OCI-LY1 (cell line): ENCODE measurements at regions not wholly inside any gene's neighbourhood (a gene's known extent, or its start where the extent isn't known, plus 50 kb on each side); places are given as distances from the start of the nearest gene placed in this dataset.

Experiments
- H2AFZ ChIP-seq: fragments of 200-600 bp; sonication (generic), shearing (Covaris generic); 2 replicates; pipeline ENCODE4 v1.6.0; 2014; ENCODE audit warnings: antibody characterized with exemption, mild to moderate bottlenecking, low read length
- H3F3A ChIP-seq: fragments of 200-600 bp; sonication (generic), shearing (Covaris generic); 2 replicates; pipeline ENCODE4 v1.6.0; 2014; ENCODE audit warnings: mild to moderate bottlenecking, antibody characterized with exemption, low read length, moderate library complexity; ENCODE audit not compliant: insufficient read depth
- H3K27ac ChIP-seq: fragments of 200-600 bp; sonication (generic); 2 replicates; pipeline ENCODE4 v1.5.1; 2014; ENCODE audit warnings: low read length, mixed run types, mild to moderate bottlenecking, low read depth; ENCODE audit not compliant: poor library complexity, severe bottlenecking
- H3K27me3 ChIP-seq: fragments of 200-600 bp; sonication (generic); 2 replicates; pipeline ENCODE4 v1.6.0; 2014; ENCODE audit warnings: antibody characterized with exemption, mild to moderate bottlenecking, low read length, moderate library complexity; ENCODE audit not compliant: insufficient read depth
- H3K36me3 ChIP-seq: fragments of 200-600 bp; sonication (generic); 2 replicates; pipeline ENCODE4 v1.6.1; 2014; ENCODE audit warnings: mild to moderate bottlenecking, antibody characterized with exemption, low read length, moderate library complexity, mixed read lengths; ENCODE audit not compliant: insufficient read depth
- H3K4me1 ChIP-seq: fragments of 200-600 bp; sonication (generic); 2 replicates; pipeline ENCODE4 v1.5.1; 2014; ENCODE audit warnings: mild to moderate bottlenecking, low read length, moderate library complexity; ENCODE audit not compliant: insufficient read depth, severe bottlenecking
- H3K4me2 ChIP-seq: fragments of 200-600 bp; sonication (generic), shearing (Covaris generic); 2 replicates; pipeline ENCODE4 v1.6.1; 2014; ENCODE audit warnings: low read length
- H3K4me3 ChIP-seq: fragments of 200-600 bp; sonication (generic); 2 replicates; pipeline ENCODE4 v1.5.1; 2014; ENCODE audit warnings: low read length, low read depth, mild to moderate bottlenecking, mixed read lengths; ENCODE audit not compliant: poor library complexity, severe bottlenecking
- H3K79me2 ChIP-seq: fragments of 200-600 bp; shearing (Covaris generic); 2 replicates; pipeline ENCODE4 v1.6.1; 2016; ENCODE audit warnings: mixed run types, low read length, mixed read lengths; ENCODE audit not compliant: insufficient read depth
- H3K9ac ChIP-seq: fragments of 200-600 bp; sonication (generic), shearing (Covaris generic); 2 replicates; pipeline ENCODE4 v1.6.1; 2014; ENCODE audit warnings: mild to moderate bottlenecking, low read length, mixed read lengths
- H3K9me2 ChIP-seq: fragments of 200-600 bp; sonication (generic), shearing (Covaris generic); 2 replicates; pipeline ENCODE4 v1.6.1; 2014; ENCODE audit warnings: low read depth, mild to moderate bottlenecking, low read length, mixed read lengths
- H3K9me3 ChIP-seq: fragments of 200-600 bp; shearing (Covaris generic); 2 replicates; pipeline ENCODE4 v1.6.1; 2014; ENCODE audit warnings: low read length, mixed read lengths
- H4K20me1 ChIP-seq: fragments of 200-600 bp; sonication (generic), shearing (Covaris generic); 2 replicates; pipeline ENCODE4 v1.6.0; 2016; ENCODE audit warnings: mild to moderate bottlenecking, low read length; ENCODE audit not compliant: insufficient read depth
- CTCF ChIP-seq: fragments of 200-600 bp; sonication (generic), shearing (Covaris generic); IDR thresholded peaks from 2 replicates; pipeline ENCODE4 v1.5.1; 2017; ENCODE audit warnings: mild to moderate bottlenecking, antibody characterized with exemption, low read length, moderate library complexity, mixed read lengths
- EZH2 ChIP-seq: fragments of 200-600 bp; sonication (generic), shearing (Covaris generic); IDR thresholded peaks from 2 replicates; pipeline ENCODE4 v1.8.0; 2017; ENCODE audit warnings: borderline replicate concordance, mixed run types, mild to moderate bottlenecking, antibody characterized with exemption, low read length, moderate library complexity, mixed read lengths

- Histone ChIP-seq H3K9me3 (no peaks in the 10 kb centered on the region), H3K9me2 (no peaks in the 10 kb centered on the region), H3K27ac (no peak overlapping the region), H4K20me1 (no peaks in the 10 kb centered on the region), H3K36me3 (no peaks in the 10 kb centered on the region), H3F3A (no peaks in the 10 kb centered on the region), H3K4me2 (no peak overlapping the region), H3K79me2 (no peaks in the 10 kb centered on the region), H3K27me3 (no peaks in the 10 kb centered on the region), H3K9ac (no peak overlapping the region), H3K4me1 (no peaks in the 10 kb centered on the region), H2AFZ (no peak overlapping the region), H3K4me3 (no peak overlapping the region)
- TF ChIP-seq CTCF (no peak), EZH2 (no peak)
Measured at GRCh38 chr14:87131879-87132278, 861.1 kb downstream of the GALC start.

- H3K4me2 ChIP-seq, result no peak overlapping the region
- no peak for TF ChIP-seq CTCF
- TF ChIP-seq EZH2, result no peak
- H3K9me2 ChIP-seq, result no peaks in the 10 kb centered on the region
- no peaks in the 10 kb centered on the region for H3K27me3 ChIP-seq
- no peaks in the 10 kb centered on the region for H3K4me1 ChIP-seq
- H3K9me3 ChIP-seq, result no peaks in the 10 kb centered on the region
- no peak overlapping the region for H3K9ac ChIP-seq
- H3F3A ChIP-seq, result no peaks in the 10 kb centered on the region
- no peak overlapping the region for H2AFZ ChIP-seq
- H3K27ac ChIP-seq, result no peak overlapping the region
- H4K20me1 ChIP-seq, result no peaks in the 10 kb centered on the region
- no peak overlapping the region for H3K4me3 ChIP-seq
- H3K36me3 ChIP-seq, result no peaks in the 10 kb centered on the region
- H3K79me2 ChIP-seq, result no peaks in the 10 kb centered on the region
Measured at GRCh38 chr14:87122166-87122565, 870.8 kb downstream of the GALC start.

GRCh38 chr14:87121716-87122115 is 871.3 kb downstream of the GALC start:
- no peaks in the 10 kb centered on the region for H3F3A ChIP-seq
- H2AFZ ChIP-seq, result no peak overlapping the region
- H3K9ac ChIP-seq, result no peak overlapping the region
- H3K27ac ChIP-seq, result no peak overlapping the region
- no peaks in the 10 kb centered on the region for H3K9me3 ChIP-seq
- H3K4me2 ChIP-seq, result no peak overlapping the region
- H3K36me3 ChIP-seq, result no peaks in the 10 kb centered on the region
- H4K20me1 ChIP-seq, result no peaks in the 10 kb centered on the region
- H3K79me2 ChIP-seq, result no peaks in the 10 kb centered on the region
- no peak for TF ChIP-seq CTCF
- no peak for TF ChIP-seq EZH2
- H3K4me3 ChIP-seq, result no peak overlapping the region
- no peaks in the 10 kb centered on the region for H3K9me2 ChIP-seq
- H3K4me1 ChIP-seq, result no peaks in the 10 kb centered on the region
- no peaks in the 10 kb centered on the region for H3K27me3 ChIP-seq
